HPDE6-E6E7 (cell line): ENCODE measurements at regions not wholly inside any gene's neighbourhood (a gene's known extent, or its start where the extent isn't known, plus 50 kb on each side); places are given as distances from the start of the nearest gene placed in this dataset.

Experiments used
- DNase-seq: peaks from one replicate; pipeline ENCODE4 v3.0.0; 2011; ENCODE audit warnings: missing footprints; ENCODE audit errors: extremely low spot score

DNA sequence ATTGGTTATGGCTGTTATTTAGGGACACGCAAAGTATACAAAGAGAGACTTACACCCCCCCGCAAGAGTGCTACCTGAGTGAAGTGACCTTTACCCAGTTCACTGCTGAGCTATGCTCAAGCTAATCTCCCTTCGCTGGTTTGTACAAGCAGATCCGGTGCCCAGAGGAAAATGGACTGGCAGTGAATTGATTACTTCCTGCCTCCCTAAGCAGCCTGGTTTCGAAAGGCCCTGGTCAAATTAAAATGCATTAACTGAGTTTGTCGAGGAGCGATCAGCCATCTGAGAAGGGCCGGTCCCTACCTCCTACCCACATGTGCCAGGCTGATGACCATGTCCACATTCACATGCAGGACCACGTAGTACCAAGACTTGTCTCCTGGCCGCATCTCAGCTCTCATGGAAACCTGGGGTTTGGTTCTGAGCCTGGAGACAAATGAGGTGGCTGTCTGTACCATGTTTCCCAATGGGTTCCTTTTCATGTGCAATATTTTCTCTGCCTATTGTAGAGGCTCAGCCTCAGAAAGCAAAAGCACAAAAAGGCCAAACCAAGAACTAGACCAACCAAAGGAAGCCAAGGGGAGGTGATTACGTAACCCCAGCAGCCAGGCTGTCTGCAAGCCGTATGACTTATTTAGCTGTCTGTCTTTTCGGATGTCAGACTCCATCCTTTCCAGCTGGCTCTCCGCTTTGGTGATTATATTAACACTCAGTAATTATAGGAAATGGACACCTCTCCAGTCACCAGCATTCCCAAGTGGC lies 284.7 kb upstream of the PWP1 start:
- DNase-seq: no peak

DNA sequence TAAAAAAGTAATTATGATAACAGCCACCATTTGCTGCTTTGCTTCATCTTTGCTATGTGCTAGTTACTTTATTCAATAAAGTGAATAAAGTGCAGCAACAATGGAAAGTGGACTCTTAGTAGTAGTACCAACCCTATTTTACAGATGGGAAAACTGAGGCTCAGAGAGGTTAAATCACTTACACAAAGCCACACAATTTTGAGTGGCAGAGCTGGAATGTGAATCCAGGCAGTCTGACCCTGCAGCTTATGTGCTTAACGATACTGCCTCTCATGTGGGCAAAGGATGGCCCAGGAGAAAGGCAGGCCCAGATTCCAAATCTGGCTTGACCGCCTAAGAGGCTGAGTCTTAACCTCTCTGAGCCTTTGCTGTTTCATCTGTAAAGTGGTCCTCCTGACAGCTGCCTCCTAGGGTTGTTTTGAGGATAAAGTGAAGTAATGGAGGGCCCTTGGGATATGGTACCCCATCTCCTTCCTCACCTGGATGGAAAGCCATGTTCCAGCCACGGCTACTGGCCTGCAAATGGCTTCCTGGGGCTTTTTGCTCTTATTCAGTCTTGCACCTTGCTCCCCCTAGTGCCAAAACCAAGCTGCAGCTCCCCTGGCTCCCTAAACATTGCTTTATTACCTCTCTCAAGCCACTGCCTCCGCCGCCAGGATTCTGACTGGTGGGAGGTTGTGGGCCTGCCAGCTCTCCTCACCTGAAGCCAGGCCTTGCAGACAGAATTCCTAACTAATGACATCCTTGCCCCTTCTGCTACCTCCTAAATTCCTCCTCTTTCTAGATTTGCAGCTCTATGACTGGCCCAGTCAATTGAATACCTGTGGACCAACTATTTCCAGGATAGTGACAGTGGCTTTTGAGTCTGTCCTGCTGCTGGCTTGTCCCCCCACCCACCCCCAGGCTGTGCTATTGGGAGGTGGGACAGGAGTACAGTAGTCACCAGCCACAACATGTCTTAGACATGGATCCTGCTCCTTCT lies 283.3 kb upstream of the PWP1 start:
- peak; percentile 43 for DNase-seq

DNA sequence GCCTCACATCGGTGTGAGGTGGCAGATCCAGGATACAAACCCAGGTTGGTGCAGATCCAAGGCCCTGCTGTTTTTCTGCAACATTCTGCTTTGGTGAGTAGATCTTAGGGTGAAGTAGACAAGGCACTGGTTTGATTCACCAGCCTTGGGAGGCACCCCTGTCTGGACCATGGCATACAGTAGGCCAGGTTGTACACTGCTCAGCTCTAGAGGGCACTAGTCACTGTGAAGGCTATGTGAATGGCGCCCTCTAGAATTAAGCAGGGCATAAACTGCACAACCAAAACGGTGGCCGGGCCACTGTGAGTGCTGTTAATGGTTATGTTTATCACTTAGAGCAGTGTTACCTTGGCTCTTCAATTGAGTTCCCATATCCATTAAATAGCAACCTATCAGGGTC lies 280.6 kb upstream of the PWP1 start:
- peak; percentile 38 for DNase-seq

DNA sequence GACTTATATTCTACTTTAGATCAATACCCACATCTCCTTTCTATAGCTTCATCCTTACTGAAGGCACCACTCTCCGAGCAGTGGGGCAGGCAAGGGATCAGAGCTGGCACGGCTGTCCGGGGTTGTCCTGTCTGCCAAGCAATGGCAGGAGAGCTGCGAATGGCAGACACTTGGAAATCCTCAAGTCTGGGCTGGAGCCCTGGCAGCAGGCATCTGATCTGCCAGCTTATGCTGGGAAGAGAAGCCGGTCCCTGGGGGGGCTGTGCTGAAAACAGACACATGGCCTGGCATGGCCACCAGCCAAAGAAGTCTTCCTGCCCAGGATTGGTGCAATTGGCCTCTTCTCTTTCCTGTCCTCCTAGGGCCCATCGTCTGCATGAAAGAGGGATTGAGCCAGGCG lies 280.2 kb upstream of the PWP1 start:
- DNase-seq: no peak

DNA sequence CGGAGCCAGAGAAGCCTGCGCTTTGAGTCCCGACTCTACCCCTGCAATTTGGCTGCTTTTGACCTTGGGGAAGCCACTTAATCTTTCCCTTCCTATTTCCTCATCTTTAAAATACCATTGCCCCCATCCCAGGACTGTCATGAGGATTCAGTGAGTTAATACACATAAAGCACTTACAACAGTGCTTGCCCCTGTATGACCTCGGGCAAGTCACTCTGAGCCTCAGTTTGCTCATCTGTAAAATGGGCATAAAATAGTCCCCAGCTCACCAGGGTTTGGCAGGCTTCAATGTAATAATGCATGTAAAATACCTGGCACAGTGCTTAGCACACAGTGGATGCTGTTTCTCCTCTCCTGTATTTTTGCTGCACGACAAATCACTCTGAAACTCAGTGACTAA lies 278.7 kb upstream of the PWP1 start:
- no peak for DNase-seq

- peak; percentile 64 for DNase-seq
These were observed 273.6 kb upstream of the PWP1 start for GRCh38 chr12:107411792-107412535.

GRCh38 chr12:107415071-107415470 lies 270.5 kb upstream of the PWP1 start:
- no peak for DNase-seq

- no peak for DNase-seq
These were observed 269.8 kb upstream of the PWP1 start for GRCh38 chr12:107415834-107416233.

DNA sequence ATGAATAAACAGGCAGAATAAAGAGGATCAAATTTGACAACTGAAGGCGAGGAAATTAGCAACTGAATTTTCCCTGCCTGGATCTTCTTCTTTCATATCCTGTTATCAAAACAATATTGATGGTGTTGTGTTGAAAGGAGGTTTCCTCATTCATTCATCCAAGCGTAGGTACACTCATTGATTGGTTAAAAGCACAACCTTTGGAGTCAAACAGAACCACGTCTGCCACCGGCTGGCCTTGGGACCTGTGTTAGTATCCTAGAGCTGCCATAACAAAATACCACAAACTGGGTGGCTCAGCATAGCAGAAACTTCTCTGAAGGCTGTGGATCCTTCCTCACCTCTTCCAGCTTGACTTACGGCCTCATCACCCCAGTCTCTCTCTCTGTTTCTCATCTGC lies 268.6 kb upstream of the PWP1 start:
- no peak for DNase-seq

DNA sequence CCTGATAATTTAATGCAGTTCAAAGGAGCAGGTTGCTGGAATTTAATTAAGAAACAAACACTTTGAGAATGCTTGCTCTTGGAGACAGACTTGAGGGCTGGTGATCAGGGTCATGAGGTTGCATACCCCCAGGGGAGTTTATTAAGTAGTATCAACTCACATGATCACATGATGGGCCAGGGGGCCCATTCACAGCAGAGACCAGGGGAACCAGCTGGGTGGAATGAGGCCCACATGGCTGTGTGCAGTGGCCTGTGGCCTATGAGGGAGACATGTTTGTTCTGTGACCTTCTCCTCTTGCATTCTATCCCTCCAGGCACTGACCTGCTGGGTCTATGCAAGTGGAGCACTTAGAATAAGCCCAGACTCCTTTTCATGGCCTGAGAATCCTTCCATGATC lies 266.6 kb upstream of the PWP1 start:
- DNase-seq: no peak

DNA sequence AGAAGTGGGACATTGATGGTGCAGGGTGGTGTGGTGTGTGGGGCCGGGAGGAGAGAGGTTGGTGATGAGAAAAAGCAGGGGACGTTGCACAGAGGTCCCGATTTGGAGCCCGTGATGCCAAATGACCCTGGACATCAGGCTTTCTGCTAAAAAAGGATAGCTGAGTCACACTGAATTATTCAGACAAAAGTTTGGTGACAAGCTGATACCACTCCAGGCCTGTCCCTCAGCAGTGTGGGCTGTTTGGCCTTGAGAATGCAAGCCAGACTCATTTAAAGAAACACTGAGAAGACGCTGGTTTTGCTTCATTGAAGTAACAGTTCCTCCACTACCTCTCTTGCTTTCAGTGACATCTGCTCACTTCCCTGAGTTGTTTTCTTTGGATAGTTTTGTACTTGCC lies 262.1 kb upstream of the PWP1 start:
- DNase-seq: no peak

GRCh38 chr12:107429006-107429705 lies 256.4 kb upstream of the PWP1 start:
- DNase-seq: peak; percentile 91

- no peak for DNase-seq
These were observed 253.7 kb upstream of the PWP1 start for GRCh38 chr12:107431942-107432341.

DNA sequence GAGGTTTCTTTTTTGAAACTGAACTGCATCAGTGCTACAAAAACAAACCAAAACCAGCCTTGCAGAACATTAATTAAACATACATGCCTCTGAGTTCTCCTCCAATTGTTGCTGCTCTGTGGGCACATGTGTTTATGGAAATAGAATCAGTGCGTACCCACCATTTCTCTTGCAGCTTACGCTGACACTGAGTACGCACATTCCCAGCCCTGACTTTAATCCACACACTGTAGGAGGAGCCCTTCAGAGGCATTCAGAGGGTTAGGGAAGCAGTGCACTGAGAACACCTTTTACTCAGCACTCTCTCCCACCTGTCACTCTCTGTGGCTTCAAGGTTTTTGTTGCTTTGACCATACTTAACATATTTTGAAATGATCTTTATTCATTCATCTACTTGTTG lies 250.5 kb upstream of the PWP1 start:
- DNase-seq: no peak

- no peak for DNase-seq
These were observed 250.1 kb upstream of the PWP1 start for GRCh38 chr12:107435520-107435919.

GRCh38 chr12:107436376-107436775 lies 249.2 kb upstream of the PWP1 start:
- peak; percentile 74 for DNase-seq

- no peak for DNase-seq
These were observed 248.8 kb upstream of the PWP1 start for GRCh38 chr12:107436836-107437235.

DNA sequence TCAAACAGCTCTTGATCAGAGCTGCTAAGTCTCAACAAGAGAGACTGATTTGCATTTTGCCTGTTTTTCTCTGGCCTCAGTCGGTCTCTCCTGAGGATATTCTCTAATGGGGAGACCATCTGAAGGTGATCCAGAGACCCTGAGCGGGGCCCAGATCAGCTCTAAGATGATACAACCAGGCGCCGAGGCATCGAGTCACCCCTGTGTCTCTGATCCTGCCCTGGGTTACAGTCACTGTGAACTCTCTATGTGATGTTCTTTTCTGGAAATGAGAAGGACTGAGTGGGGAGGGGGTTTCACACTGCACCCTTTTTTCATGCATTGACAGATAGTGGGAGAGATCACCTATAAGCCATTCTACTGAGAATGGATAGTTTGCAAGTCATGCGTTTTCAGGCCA lies 247.6 kb upstream of the PWP1 start:
- no peak for DNase-seq

DNA sequence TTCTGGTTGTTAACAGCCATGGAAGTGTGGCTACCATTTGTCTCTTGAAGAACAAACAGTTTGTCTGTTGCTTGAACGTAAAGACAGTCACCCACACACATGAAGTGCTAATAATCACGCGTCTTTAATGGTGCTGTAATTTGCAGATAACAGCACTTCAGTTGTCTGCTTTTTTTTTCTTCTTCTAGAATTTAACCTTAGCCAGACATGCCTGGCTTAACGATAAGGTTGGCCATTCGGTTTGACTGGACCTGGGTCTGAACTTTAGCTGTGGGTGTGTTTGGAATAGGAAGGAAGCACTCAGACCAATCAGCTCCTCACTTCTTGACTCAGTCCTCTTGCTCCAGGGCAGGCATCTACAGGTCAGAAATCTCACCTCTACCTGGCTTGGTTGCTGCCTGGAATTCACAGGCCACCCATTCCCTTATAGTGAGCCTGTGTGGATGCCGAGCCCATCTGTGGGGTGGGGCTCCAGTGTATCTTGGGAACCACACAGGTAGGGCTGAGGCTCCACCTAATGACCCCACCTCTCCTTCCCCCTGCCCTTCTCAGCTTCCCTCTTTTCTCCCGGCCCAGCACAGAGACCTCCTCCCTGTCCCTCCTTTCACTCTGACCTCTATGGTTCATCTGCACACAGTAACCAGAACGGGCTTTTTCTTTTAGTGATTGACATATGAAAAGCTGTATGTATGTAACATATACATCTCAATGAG lies 246.4 kb upstream of the PWP1 start:
- no peak for DNase-seq

DNA sequence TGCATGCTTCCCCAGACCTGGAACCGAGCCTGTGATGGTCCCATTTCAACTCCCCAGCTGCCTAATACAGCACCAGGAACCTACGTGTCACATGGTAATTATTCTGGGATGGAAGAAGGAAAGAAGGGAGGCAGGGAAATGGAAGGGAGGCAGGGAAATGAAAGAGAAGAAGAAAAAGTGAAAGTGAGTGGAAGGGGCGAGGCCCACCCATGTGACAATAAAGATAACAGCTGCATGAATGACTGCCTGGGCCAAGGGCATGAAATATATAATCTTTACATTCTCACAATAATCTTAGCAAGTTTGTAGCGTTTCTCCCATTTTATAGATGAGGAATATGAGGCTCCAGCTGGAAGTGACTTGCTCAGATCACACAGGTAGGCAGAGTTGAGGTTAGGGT lies 245.0 kb upstream of the PWP1 start:
- no peak for DNase-seq
